ENCODE measurements at regions not wholly inside any gene's neighbourhood (a gene's known extent, or its start where the extent isn't known, plus 50 kb on each side); places are given as distances from the start of the nearest gene placed in this dataset.

DNA sequence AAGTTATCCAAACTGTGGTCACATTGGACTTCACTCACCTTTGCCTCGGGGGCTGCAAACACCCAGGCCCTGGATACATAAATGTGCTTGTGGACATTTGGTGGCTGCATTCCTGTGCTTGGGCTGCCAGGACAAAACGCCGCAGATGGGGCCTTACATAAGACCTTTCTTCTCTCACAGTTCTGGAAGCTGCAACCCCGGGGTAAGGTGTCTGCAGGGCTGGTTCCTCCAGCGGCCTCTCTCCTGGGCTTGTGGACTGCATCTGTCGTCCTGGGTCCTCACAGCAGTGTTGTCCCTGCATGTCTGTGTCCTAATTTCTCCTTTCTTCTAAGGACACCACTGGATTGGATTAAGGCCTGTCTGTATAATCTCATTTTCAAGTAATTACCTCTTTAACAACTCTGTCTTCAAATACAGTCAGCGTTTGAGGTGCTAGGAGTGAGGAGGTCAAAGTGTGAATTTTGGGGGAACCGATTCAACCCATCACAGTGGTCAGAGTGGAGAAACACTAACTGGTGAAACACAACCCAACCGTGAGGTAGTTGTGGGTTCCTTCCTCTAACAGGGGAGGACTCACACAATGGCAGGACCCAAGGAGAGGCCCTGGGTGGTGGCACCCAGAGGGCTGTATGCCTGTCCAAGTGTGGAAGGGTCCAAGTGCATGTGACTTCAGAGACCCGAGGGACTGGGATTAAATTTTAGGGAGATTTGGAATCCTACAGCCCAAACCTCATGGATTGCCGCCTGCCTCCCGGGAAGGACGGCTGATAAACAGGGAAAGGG, 415.6 kb downstream of the IRX2 start:
- H3K4me3 ChIP-seq (ENCODE audit: low read depth, low read length) = no peak overlapping the region
- no peaks in the 10 kb centered on the region for H3K27me3 ChIP-seq (ENCODE audit: control insufficient read depth, insufficient read depth, low read length)
- CTCF ChIA-PET = no interaction called here
- TF ChIP-seq CTCF (IDR thresholded peaks at IDR 0.05; ENCODE audit: insufficient read depth, low read depth, low read length) = no peak
- POLR2A ChIA-PET = no interaction called here
- H3K36me3 ChIP-seq (ENCODE audit: control insufficient read depth, insufficient read depth, low read length) = no peaks in the 10 kb centered on the region
- no peak for DNase-seq (ENCODE audit: low read depth)

- ChIA-PET POLR2A (no interaction called here), CTCF (no interaction called here)
- no peak for DNase-seq (ENCODE audit: low read depth)
- Histone ChIP-seq H3K27me3 (ENCODE audit: control insufficient read depth, insufficient read depth, low read length) (no peaks in the 10 kb centered on the region), H3K4me3 (ENCODE audit: low read depth, low read length) (no peak overlapping the region), H3K36me3 (ENCODE audit: control insufficient read depth, insufficient read depth, low read length) (no peaks in the 10 kb centered on the region)
- TF ChIP-seq CTCF (IDR thresholded peaks at IDR 0.05; ENCODE audit: insufficient read depth, low read depth, low read length) = no peak
Observed at GRCh38 chr5:2335125-2335732, 416.2 kb downstream of the IRX2 start.

GRCh38 chr5:2334719-2335118, 416.8 kb downstream of the IRX2 start:
- no peaks in the 10 kb centered on the region for H3K36me3 ChIP-seq (ENCODE audit: control insufficient read depth, insufficient read depth, low read length)
- POLR2A ChIA-PET = no interaction called here
- CTCF ChIA-PET = no interaction called here
- no peak for TF ChIP-seq CTCF (IDR thresholded peaks at IDR 0.05; ENCODE audit: insufficient read depth, low read depth, low read length)
- H3K27me3 ChIP-seq (ENCODE audit: control insufficient read depth, insufficient read depth, low read length) = no peaks in the 10 kb centered on the region
- no peak overlapping the region for H3K4me3 ChIP-seq (ENCODE audit: low read depth, low read length)
- DNase-seq (ENCODE audit: low read depth) = no peak

DNA sequence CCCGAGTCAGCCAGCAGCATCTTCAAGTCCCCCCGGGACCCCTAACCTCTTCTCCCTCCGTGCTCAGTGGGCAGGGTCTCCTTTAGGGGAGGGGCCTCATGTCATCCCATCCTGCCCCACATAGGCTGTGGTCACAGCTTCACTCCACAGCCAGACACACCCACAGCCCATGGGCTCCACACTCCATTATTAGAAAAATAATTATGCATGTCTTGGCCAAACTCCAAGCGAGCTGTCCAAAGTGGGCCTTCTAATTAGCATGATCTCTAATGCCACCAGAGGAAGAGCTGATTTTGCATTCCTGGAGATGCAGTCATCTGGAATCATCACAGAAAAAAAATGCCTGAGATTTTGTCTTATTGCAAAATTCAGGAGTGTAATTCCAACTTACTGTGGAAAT, 418.2 kb downstream of the IRX2 start:
- Histone ChIP-seq H3K4me3 (ENCODE audit: low read depth, low read length) (no peak overlapping the region), H3K36me3 (ENCODE audit: control insufficient read depth, insufficient read depth, low read length) (no peaks in the 10 kb centered on the region), H3K27me3 (ENCODE audit: control insufficient read depth, insufficient read depth, low read length) (no peaks in the 10 kb centered on the region)
- TF ChIP-seq CTCF (IDR thresholded peaks at IDR 0.05; ENCODE audit: insufficient read depth, low read depth, low read length) = no peak
- no peak for DNase-seq (ENCODE audit: low read depth)
- POLR2A ChIA-PET = no interaction called here
- CTCF ChIA-PET = no interaction called here

GRCh38 chr5:2332521-2332920, 419.0 kb downstream of the IRX2 start:
- no peaks in the 10 kb centered on the region for H3K36me3 ChIP-seq (ENCODE audit: control insufficient read depth, insufficient read depth, low read length)
- POLR2A ChIA-PET = no interaction called here
- no peak for TF ChIP-seq CTCF (IDR thresholded peaks at IDR 0.05; ENCODE audit: insufficient read depth, low read depth, low read length)
- CTCF ChIA-PET = no interaction called here
- no peaks in the 10 kb centered on the region for H3K27me3 ChIP-seq (ENCODE audit: control insufficient read depth, insufficient read depth, low read length)
- no peak for DNase-seq (ENCODE audit: low read depth)
- H3K4me3 ChIP-seq (ENCODE audit: low read depth, low read length) = no peak overlapping the region

Measured in BJ (cell line).